ENCODE measurements at regions not wholly inside any gene's neighbourhood (a gene's known extent, or its start where the extent isn't known, plus 50 kb on each side); places are given as distances from the start of the nearest gene placed in this dataset.

DNA sequence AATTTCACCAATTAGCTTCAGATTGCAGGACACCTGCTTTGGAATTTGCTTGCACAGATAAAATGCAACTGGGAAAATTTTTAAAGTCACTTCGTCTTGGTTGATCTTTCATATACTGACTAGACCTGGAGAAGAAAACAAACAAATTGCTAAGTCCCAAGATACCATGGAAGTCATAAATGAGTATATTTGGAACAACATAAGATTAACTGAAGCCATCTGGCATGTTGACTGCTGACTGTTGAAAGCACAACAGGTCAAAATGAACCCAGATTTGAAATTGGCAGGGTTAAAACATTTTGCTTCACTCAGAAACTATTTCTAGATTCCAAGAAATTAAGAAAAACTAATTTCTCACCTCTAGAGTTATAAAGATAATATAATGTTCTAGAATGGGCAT, 470.7 kb downstream of the LPIN1 start:
- Histone ChIP-seq H3K36me3 (replicated peaks in 1 of 2) (no peaks in the 10 kb centered on the region), H3K9me3 (replicated peaks in 1 of 3) (no peaks in the 10 kb centered on the region), H3K27ac (no peak overlapping the region), H3K27me3 (no peaks in the 10 kb centered on the region), H3K4me3 (no peak overlapping the region), H3K4me1 (replicated peaks in 1 of 2) (no peaks in the 10 kb centered on the region)
- intact Hi-C loops (cut with DNase I): no loop called here
- TF ChIP-seq POLR2A (IDR thresholded peaks at IDR 0.05): no peak
- TF ChIP-seq, protein P1, sequence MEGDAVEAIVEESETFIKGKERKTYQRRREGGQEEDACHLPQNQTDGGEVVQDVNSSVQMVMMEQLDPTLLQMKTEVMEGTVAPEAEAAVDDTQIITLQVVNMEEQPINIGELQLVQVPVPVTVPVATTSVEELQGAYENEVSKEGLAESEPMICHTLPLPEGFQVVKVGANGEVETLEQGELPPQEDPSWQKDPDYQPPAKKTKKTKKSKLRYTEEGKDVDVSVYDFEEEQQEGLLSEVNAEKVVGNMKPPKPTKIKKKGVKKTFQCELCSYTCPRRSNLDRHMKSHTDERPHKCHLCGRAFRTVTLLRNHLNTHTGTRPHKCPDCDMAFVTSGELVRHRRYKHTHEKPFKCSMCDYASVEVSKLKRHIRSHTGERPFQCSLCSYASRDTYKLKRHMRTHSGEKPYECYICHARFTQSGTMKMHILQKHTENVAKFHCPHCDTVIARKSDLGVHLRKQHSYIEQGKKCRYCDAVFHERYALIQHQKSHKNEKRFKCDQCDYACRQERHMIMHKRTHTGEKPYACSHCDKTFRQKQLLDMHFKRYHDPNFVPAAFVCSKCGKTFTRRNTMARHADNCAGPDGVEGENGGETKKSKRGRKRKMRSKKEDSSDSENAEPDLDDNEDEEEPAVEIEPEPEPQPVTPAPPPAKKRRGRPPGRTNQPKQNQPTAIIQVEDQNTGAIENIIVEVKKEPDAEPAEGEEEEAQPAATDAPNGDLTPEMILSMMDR (IDR thresholded peaks at IDR 0.05): no peak
- no peak for DNase-seq
- 81 to 84% (median 83%) methylated on average over 1 of the region's 1 CpG for WGBS, 4 donors

DNA sequence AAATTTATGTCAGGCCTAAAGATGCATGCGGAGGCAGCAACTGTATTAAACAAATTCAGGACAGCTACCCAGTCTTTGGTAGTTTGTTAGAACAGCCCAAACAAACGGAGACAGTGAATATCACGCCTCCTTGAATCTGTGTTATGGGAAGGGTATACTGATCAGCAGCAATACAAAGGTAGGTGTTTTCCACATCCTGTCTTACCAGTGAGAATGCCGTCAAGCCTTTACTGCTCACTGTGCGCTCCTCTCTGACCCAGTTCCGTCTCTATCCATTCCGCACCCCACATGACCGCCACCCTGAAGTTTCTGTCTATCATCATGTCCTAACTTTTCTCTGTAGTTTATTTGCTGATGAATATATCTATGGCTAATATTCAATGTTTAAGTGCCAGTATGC, 473.3 kb downstream of the LPIN1 start:
- 94 to 97% (median 96%) methylated on average over 8 of the region's 8 CpGs for WGBS, 4 donors
- Histone ChIP-seq H3K27me3 (no peaks in the 10 kb centered on the region), H3K9me3 (replicated peaks in 1 of 3) (peaks cover 0 to 7% (median 0%) of the 10 kb centered on the region in 3 donors), H3K36me3 (replicated peaks in 1 of 2) (no peaks in the 10 kb centered on the region), H3K27ac (no peak overlapping the region), H3K4me3 (no peak overlapping the region), H3K4me1 (replicated peaks in 1 of 2) (no peaks in the 10 kb centered on the region)
- DNase-seq: no peak
- intact Hi-C loops (cut with DNase I): no loop called here
- TF ChIP-seq, protein P1 (IDR thresholded peaks at IDR 0.05): no peak
- no peak for TF ChIP-seq POLR2A (IDR thresholded peaks at IDR 0.05)

GRCh38 chr2:12221584-12221983, 475.2 kb downstream of the LPIN1 start:
- H3K36me3 ChIP-seq (replicated peaks in 1 of 2): no peaks in the 10 kb centered on the region
- no peak for DNase-seq
- no peaks in the 10 kb centered on the region for H3K27me3 ChIP-seq
- TF ChIP-seq, protein P1 (IDR thresholded peaks at IDR 0.05): no peak
- no peak for TF ChIP-seq POLR2A (IDR thresholded peaks at IDR 0.05)
- H3K9me3 ChIP-seq (replicated peaks in 1 of 3): peaks cover 0 to 7% (median 0%) of the 10 kb centered on the region in 3 donors
- H3K4me3 ChIP-seq: no peak overlapping the region
- no peaks in the 10 kb centered on the region for H3K4me1 ChIP-seq (replicated peaks in 1 of 2)
- WGBS, 4 donors: 55 to 90% (median 85%) methylated on average over 2 of the region's 2 CpGs
- intact Hi-C loops (cut with DNase I): no loop called here
- no peak overlapping the region for H3K27ac ChIP-seq

DNA sequence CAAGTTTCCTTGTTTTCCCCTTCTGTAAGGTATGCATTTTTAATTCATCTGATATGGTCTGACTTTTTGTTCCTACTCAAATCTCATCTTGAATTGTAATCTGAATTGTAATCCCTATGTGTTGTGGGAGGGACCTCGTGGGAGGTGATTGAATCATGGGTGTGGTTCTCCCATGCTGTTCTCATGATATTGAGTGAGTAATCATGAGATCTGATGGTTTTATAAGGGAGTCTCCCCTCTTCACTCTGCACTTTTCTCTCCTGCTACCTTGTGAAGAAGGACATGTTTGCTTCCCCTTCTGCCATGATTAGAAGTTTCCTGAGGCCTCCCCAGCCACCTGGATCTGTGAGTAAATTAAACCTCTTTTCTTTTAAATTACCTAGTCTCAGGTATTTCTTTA, 476.1 kb downstream of the LPIN1 start:
- intact Hi-C loops (cut with DNase I): no loop called here
- H3K9me3 ChIP-seq (replicated peaks in 1 of 3): peaks cover 0 to 7% (median 0%) of the 10 kb centered on the region in 3 donors
- no peaks in the 10 kb centered on the region for H3K4me1 ChIP-seq (replicated peaks in 1 of 2)
- no peaks in the 10 kb centered on the region for H3K36me3 ChIP-seq (replicated peaks in 1 of 2)
- no peaks in the 10 kb centered on the region for H3K27me3 ChIP-seq
- H3K27ac ChIP-seq: no peak overlapping the region
- DNase-seq: no peak
- TF ChIP-seq, protein P1 (IDR thresholded peaks at IDR 0.05): no peak
- TF ChIP-seq POLR2A (IDR thresholded peaks at IDR 0.05): no peak
- 74 to 78% (median 75%) methylated on average over 1 of the region's 1 CpG for WGBS, 4 donors
- H3K4me3 ChIP-seq: no peak overlapping the region
